ENCODE measurements at regions not wholly inside any gene's neighbourhood (a gene's known extent, or its start where the extent isn't known, plus 50 kb on each side); places are given as distances from the start of the nearest gene placed in this dataset.

- ChIA-PET CTCF (no interaction called here), POLR2A (no interaction called here)
- Histone ChIP-seq H4K20me1 (ENCODE audit: control insufficient read depth, insufficient read depth, low read length, poor library complexity, severe bottlenecking) (no peaks in the 10 kb centered on the region), H3K9ac (ENCODE audit: low read length) (no peak overlapping the region), H3K79me2 (ENCODE audit: control insufficient read depth, insufficient read depth, low read length) (no peaks in the 10 kb centered on the region), H3K36me3 (replicated peaks in 1 of 2; ENCODE audit: control extremely low read depth in 1 of 2, control insufficient read depth in 1 of 2, extremely low read depth in 1 of 2, insufficient read depth in 2 of 2, low read length in 1 of 2) (no peaks in the 10 kb centered on the region), H3K9me3 (ENCODE audit: control extremely low read depth in 1 of 3, control insufficient read depth in 2 of 3, insufficient read depth in 1 of 3, low read length in 2 of 3) (peaks cover 0 to 3% (median 0%) of the 10 kb centered on the region in 3 donors), H3K4me1 (ENCODE audit: control insufficient read depth in 2 of 2, insufficient read depth in 2 of 2, low read length in 2 of 2) (peaks cover 0 to 4% of the 10 kb centered on the region in 2 donors), H3K27me3 (replicated peaks in 1 of 4; ENCODE audit: control extremely low read depth in 1 of 4, control insufficient read depth in 3 of 4, insufficient read depth in 4 of 4, low read length in 3 of 4) (peaks cover 0 to 5% (median 2%) of the 10 kb centered on the region in 4 experiments), H2AFZ (ENCODE audit: insufficient read depth, low read depth, low read length, poor library complexity, severe bottlenecking) (no peak overlapping the region), H3K27ac (ENCODE audit: low read length in 2 of 2) (no peak overlapping the region), H3K4me2 (replicated peaks; ENCODE audit: low read depth, low read length, poor library complexity, severe bottlenecking) (no peak overlapping the region), H3K4me3 (ENCODE audit: control extremely low read depth in 1 of 5, extremely low read depth in 1 of 5, insufficient read depth in 1 of 5, low read depth in 2 of 5, low read length in 4 of 5) (no peak overlapping the region)
- TF ChIP-seq CTCF (IDR thresholded peaks at IDR 0.05) = no peak
- TF ChIP-seq EZH2 (IDR thresholded peaks at IDR 0.05; ENCODE audit: borderline replicate concordance, insufficient read depth, low read depth, low read length, poor library complexity, severe bottlenecking) = no peak
- no peak overlapping the region for H3K27ac Mint-ChIP-seq
- no peak for DNase-seq
- intact Hi-C loops (cut with micrococcal nuclease) = no loop called here
- no peak overlapping the region for H3K4me3 Mint-ChIP-seq
- 78% methylated on average over 1 of the region's 3 CpGs for WGBS (ENCODE audit: insufficient coverage)
- H3K27me3 Mint-ChIP-seq = peaks cover 14% of the 10 kb centered on the region
- no peak for ATAC-seq (ENCODE audit: low read depth)
- no peaks in the 10 kb centered on the region for H3K9me3 Mint-ChIP-seq (ENCODE audit: insufficient read depth)
- H3K4me1 Mint-ChIP-seq = peaks cover 9% of the 10 kb centered on the region
Measured at GRCh38 chr12:91441993-91442952, 259.7 kb upstream of the DCN start.

GRCh38 chr12:91441246-91441645 is 258.6 kb upstream of the DCN start:
- no peak for DNase-seq
- no peak for ATAC-seq (ENCODE audit: low read depth)
- H3K4me1 Mint-ChIP-seq = peaks cover 9% of the 10 kb centered on the region
- no peak for TF ChIP-seq EZH2 (IDR thresholded peaks at IDR 0.05; ENCODE audit: borderline replicate concordance, insufficient read depth, low read depth, low read length, poor library complexity, severe bottlenecking)
- no peak for TF ChIP-seq CTCF (IDR thresholded peaks at IDR 0.05)
- Histone ChIP-seq H2AFZ (ENCODE audit: insufficient read depth, low read depth, low read length, poor library complexity, severe bottlenecking) (no peak overlapping the region), H3K79me2 (ENCODE audit: control insufficient read depth, insufficient read depth, low read length) (no peaks in the 10 kb centered on the region), H3K27me3 (replicated peaks in 1 of 4; ENCODE audit: control extremely low read depth in 1 of 4, control insufficient read depth in 3 of 4, insufficient read depth in 4 of 4, low read length in 3 of 4) (peaks cover 0 to 5% (median 3%) of the 10 kb centered on the region in 4 experiments), H3K9ac (ENCODE audit: low read length) (no peak overlapping the region), H3K27ac (ENCODE audit: low read length in 2 of 2) (no peak overlapping the region), H3K36me3 (replicated peaks in 1 of 2; ENCODE audit: control extremely low read depth in 1 of 2, control insufficient read depth in 1 of 2, extremely low read depth in 1 of 2, insufficient read depth in 2 of 2, low read length in 1 of 2) (no peaks in the 10 kb centered on the region), H3K4me3 (ENCODE audit: control extremely low read depth in 1 of 5, extremely low read depth in 1 of 5, insufficient read depth in 1 of 5, low read depth in 2 of 5, low read length in 4 of 5) (no peak overlapping the region), H4K20me1 (ENCODE audit: control insufficient read depth, insufficient read depth, low read length, poor library complexity, severe bottlenecking) (no peaks in the 10 kb centered on the region), H3K4me1 (ENCODE audit: control insufficient read depth in 2 of 2, insufficient read depth in 2 of 2, low read length in 2 of 2) (peaks cover 0 to 4% of the 10 kb centered on the region in 2 donors), H3K9me3 (ENCODE audit: control extremely low read depth in 1 of 3, control insufficient read depth in 2 of 3, insufficient read depth in 1 of 3, low read length in 2 of 3) (peaks cover 0 to 3% (median 0%) of the 10 kb centered on the region in 3 donors), H3K4me2 (replicated peaks; ENCODE audit: low read depth, low read length, poor library complexity, severe bottlenecking) (no peak overlapping the region)
- H3K9me3 Mint-ChIP-seq (ENCODE audit: insufficient read depth) = no peaks in the 10 kb centered on the region
- ChIA-PET CTCF (interaction anchor here (0.6 kb wide), 1 partner anchor 1132 kb away, joined by 3 read pairs; no protein-coding TSS in a partner anchor), POLR2A (no interaction called here)
- H3K27me3 Mint-ChIP-seq = peaks cover 14% of the 10 kb centered on the region
- H3K27ac Mint-ChIP-seq = no peak overlapping the region
- no CpG with 5 or more reads among the region's 4 CpGs for WGBS (ENCODE audit: insufficient coverage)
- intact Hi-C loops (cut with micrococcal nuclease) = no loop called here
- no peak overlapping the region for H3K4me3 Mint-ChIP-seq
